ENCODE measurements at regions not wholly inside any gene's neighbourhood (a gene's known extent, or its start where the extent isn't known, plus 50 kb on each side); places are given as distances from the start of the nearest gene placed in this dataset.

- TF ChIP-seq, protein P1, sequence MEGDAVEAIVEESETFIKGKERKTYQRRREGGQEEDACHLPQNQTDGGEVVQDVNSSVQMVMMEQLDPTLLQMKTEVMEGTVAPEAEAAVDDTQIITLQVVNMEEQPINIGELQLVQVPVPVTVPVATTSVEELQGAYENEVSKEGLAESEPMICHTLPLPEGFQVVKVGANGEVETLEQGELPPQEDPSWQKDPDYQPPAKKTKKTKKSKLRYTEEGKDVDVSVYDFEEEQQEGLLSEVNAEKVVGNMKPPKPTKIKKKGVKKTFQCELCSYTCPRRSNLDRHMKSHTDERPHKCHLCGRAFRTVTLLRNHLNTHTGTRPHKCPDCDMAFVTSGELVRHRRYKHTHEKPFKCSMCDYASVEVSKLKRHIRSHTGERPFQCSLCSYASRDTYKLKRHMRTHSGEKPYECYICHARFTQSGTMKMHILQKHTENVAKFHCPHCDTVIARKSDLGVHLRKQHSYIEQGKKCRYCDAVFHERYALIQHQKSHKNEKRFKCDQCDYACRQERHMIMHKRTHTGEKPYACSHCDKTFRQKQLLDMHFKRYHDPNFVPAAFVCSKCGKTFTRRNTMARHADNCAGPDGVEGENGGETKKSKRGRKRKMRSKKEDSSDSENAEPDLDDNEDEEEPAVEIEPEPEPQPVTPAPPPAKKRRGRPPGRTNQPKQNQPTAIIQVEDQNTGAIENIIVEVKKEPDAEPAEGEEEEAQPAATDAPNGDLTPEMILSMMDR (IDR thresholded peaks at IDR 0.05): no peak
- TF ChIP-seq POLR2A (IDR thresholded peaks at IDR 0.05) (no peak), POLR2AphosphoS5 (IDR thresholded peaks at IDR 0.05) (no peak)
Measured at GRCh38 chr4:116391020-116391419, 694.4 kb downstream of the TRAM1L1 start.
